Mucosa of rectum (tissue), 2 donors: ENCODE measurements at regions not wholly inside any gene's neighbourhood (a gene's known extent, or its start where the extent isn't known, plus 50 kb on each side); places are given as distances from the start of the nearest gene placed in this dataset.

Source experiments
- H3K27ac ChIP-seq, 2 donors: one replicate each; pipeline ENCODE4 v1.7.0; 2013; ENCODE audit warnings: inconsistent platforms in 2 of 2, low read depth in 2 of 2, low read length in 2 of 2
- H3K27me3 ChIP-seq, 2 donors: one replicate each; pipeline ENCODE4 v1.7.0; 2013; ENCODE audit warnings: low read length in 2 of 2; ENCODE audit not compliant: control insufficient read depth in 2 of 2, insufficient read depth in 2 of 2
- H3K36me3 ChIP-seq, 2 donors: one replicate each; pipeline ENCODE4 v1.7.0; 2013; ENCODE audit warnings: low read length in 2 of 2; ENCODE audit not compliant: control insufficient read depth in 2 of 2, insufficient read depth in 2 of 2
- H3K4me1 ChIP-seq, 2 donors: one replicate each; pipeline ENCODE4 v1.7.0; 2013; ENCODE audit warnings: low read length in 2 of 2, mild to moderate bottlenecking in 1 of 2; ENCODE audit not compliant: control insufficient read depth in 2 of 2, insufficient read depth in 2 of 2
- H3K4me3 ChIP-seq, 2 donors: one replicate each; pipeline ENCODE4 v1.7.0; 2013; ENCODE audit warnings: low read length in 2 of 2
- H3K9ac ChIP-seq, 2 donors: one replicate each; pipeline ENCODE4 v1.7.0; 2013; ENCODE audit warnings: low read length in 2 of 2, low read depth in 1 of 2, mild to moderate bottlenecking in 1 of 2
- H3K9me3 ChIP-seq, 2 donors: one replicate each; pipeline ENCODE4 v1.7.0; 2013; ENCODE audit warnings: low read length in 2 of 2; ENCODE audit not compliant: control insufficient read depth in 2 of 2
- donor health status: healthy.
- donor health status: Normal muscosa, but diverticular disease.

- H3K4me3 ChIP-seq, result no peak overlapping the region
- no peaks in the 10 kb centered on the region for H3K36me3 ChIP-seq
- no peaks in the 10 kb centered on the region for H3K4me1 ChIP-seq
- H3K9ac ChIP-seq, result no peak overlapping the region
- no peaks in the 10 kb centered on the region for H3K27me3 ChIP-seq
- H3K27ac ChIP-seq, result no peak overlapping the region
- H3K9me3 ChIP-seq, result no peaks in the 10 kb centered on the region
These were observed 393.9 kb upstream of the CFAP20DC start for GRCh38 chr3:59443618-59444293.

- Histone ChIP-seq H3K36me3 (no peaks in the 10 kb centered on the region), H3K27me3 (no peaks in the 10 kb centered on the region), H3K9me3 (no peaks in the 10 kb centered on the region), H3K9ac (no peak overlapping the region), H3K4me3 (no peak overlapping the region), H3K4me1 (no peaks in the 10 kb centered on the region), H3K27ac (no peak overlapping the region)
These were observed 392.2 kb upstream of the CFAP20DC start for GRCh38 chr3:59442046-59442445.

GRCh38 chr3:59440285-59441028 is 390.6 kb upstream of the CFAP20DC start:
- no peaks in the 10 kb centered on the region for H3K4me1 ChIP-seq
- H3K27me3 ChIP-seq, result no peaks in the 10 kb centered on the region
- H3K9me3 ChIP-seq, result no peaks in the 10 kb centered on the region
- no peak overlapping the region for H3K9ac ChIP-seq
- no peaks in the 10 kb centered on the region for H3K36me3 ChIP-seq
- H3K27ac ChIP-seq, result no peak overlapping the region
- H3K4me3 ChIP-seq, result no peak overlapping the region

- no peaks in the 10 kb centered on the region for H3K9me3 ChIP-seq
- H3K9ac ChIP-seq, result no peak overlapping the region
- H3K27me3 ChIP-seq, result no peaks in the 10 kb centered on the region
- H3K36me3 ChIP-seq, result no peaks in the 10 kb centered on the region
- H3K27ac ChIP-seq, result no peak overlapping the region
- H3K4me3 ChIP-seq, result no peak overlapping the region
- no peaks in the 10 kb centered on the region for H3K4me1 ChIP-seq
These were observed 388.7 kb upstream of the CFAP20DC start for GRCh38 chr3:59438492-59438891.

- Histone ChIP-seq H3K27ac (no peak overlapping the region), H3K9me3 (no peaks in the 10 kb centered on the region), H3K36me3 (no peaks in the 10 kb centered on the region), H3K9ac (no peak overlapping the region), H3K4me3 (no peak overlapping the region), H3K27me3 (no peaks in the 10 kb centered on the region), H3K4me1 (no peaks in the 10 kb centered on the region)
These were observed 386.5 kb upstream of the CFAP20DC start for GRCh38 chr3:59436164-59436958.

- Histone ChIP-seq H3K9me3 (no peaks in the 10 kb centered on the region), H3K27me3 (no peaks in the 10 kb centered on the region), H3K4me3 (no peak overlapping the region), H3K4me1 (no peaks in the 10 kb centered on the region), H3K9ac (no peak overlapping the region), H3K36me3 (no peaks in the 10 kb centered on the region), H3K27ac (no peak overlapping the region)
These were observed 383.7 kb upstream of the CFAP20DC start for GRCh38 chr3:59433546-59433945.

GRCh38 chr3:59432665-59433064 is 382.8 kb upstream of the CFAP20DC start:
- Histone ChIP-seq H3K9me3 (no peaks in the 10 kb centered on the region), H3K9ac (no peak overlapping the region), H3K27me3 (no peaks in the 10 kb centered on the region), H3K27ac (no peak overlapping the region), H3K36me3 (no peaks in the 10 kb centered on the region), H3K4me3 (no peak overlapping the region), H3K4me1 (no peaks in the 10 kb centered on the region)

GRCh38 chr3:59430341-59430740 is 380.5 kb upstream of the CFAP20DC start:
- Histone ChIP-seq H3K4me1 (no peaks in the 10 kb centered on the region), H3K9ac (no peak overlapping the region), H3K27ac (no peak overlapping the region), H3K36me3 (no peaks in the 10 kb centered on the region), H3K4me3 (no peak overlapping the region), H3K27me3 (no peaks in the 10 kb centered on the region), H3K9me3 (no peaks in the 10 kb centered on the region)

GRCh38 chr3:59429198-59429597 is 379.4 kb upstream of the CFAP20DC start:
- no peaks in the 10 kb centered on the region for H3K9me3 ChIP-seq
- no peaks in the 10 kb centered on the region for H3K27me3 ChIP-seq
- H3K36me3 ChIP-seq, result no peaks in the 10 kb centered on the region
- H3K4me1 ChIP-seq, result no peaks in the 10 kb centered on the region
- no peak overlapping the region for H3K9ac ChIP-seq
- H3K27ac ChIP-seq, result no peak overlapping the region
- H3K4me3 ChIP-seq, result no peak overlapping the region
